Stimulated activated CD4-positive, alpha-beta T cell treated with anti-CD3 and anti-CD28 coated beads, Interleukin-12 subunit alpha, Interleukin-12 subunit beta, amount 100 ng/mL, for 48 hours (primary cell): ENCODE measurements at regions not wholly inside any gene's neighbourhood (a gene's known extent, or its start where the extent isn't known, plus 50 kb on each side); places are given as distances from the start of the nearest gene placed in this dataset.
"Not testable (repeated sequence)": the region's sequence is repeated elsewhere in the genome, so short reads cannot be mapped to it uniquely, and the experiment has no call there.

Experiments
- DNase-seq, 3 donors: peaks; one replicate each; pipeline ENCODE4 v3.0.0-alpha.2; 2020; ENCODE audit warnings: low read depth in 2 of 3, low spot score in 1 of 3

DNA sequence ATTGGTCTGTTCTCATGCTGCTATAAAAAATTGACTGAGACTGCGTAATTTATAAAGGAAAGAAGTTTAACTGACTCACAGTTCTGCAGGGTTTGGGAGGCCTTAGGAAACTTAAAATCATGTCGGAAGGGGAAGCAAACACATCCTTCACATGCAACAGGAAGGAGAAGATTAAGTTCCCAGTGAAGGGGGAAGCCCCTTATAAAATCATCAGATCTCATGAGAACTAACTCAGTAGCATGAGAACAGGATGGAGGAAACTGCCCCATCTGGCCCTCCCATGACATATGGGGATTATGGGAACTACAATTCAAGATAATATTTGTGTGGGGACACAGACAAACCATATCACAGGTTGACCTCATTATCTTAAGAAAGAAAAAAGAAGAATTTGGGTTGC is 134.5 kb downstream of the PPP1R3A start:
- DNase-seq, result no peak

DNA sequence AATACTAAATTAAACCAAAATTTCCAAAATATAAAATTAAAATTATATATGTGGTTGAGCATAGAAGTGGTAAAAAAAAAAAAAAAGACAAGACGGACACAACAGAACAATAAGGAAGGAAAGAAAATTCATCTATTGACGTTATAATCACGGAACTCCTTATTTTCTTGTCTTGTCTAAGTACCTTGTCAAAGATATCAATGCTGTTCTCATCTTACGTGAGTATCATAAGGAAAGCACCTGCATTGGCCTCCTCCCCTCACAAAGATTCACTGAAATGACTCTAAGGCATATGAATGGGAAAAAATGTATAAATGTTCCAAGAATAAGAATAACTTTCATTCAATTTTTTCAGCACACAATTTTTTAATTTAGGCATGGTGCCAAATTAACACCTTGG is 135.4 kb downstream of the PPP1R3A start:
- no peak for DNase-seq

DNA sequence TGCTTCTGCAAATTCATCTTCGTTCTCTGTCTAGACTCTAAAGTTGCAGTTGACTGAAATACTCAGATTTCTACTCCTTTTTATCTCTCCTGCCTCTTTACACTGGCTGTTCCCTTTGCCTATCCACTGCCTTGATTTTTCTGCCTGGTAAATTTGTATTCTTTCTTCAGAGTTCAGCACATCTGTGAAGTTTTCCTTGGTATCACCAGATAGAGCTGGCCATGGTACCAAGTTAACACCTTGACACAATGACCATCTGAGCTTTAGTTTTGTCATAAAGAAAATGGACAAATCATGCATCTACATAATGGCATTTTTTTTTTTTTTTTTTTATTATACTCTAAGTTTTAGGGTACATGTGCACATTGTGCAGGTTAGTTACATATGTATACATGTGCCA is 143.0 kb downstream of the PPP1R3A start:
- DNase-seq, result no peak

DNA sequence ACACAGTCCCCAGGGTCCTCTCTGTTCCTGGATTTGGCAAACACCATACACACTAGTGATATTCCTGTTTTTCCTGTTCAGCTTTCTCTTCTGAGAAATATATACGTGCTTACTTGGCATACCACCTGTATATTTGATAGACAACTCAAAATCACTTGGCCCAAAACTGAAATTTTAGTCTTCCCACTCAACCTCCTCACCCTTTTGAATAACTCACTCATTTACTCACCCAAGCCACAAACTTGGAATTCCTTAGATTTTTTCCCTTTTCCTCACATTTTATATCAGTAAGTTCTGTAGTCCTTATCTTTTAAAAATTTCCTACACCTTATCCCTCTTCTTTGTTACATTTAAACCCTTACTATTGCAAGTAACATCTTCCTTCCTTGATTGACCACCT is 143.4 kb downstream of the PPP1R3A start:
- DNase-seq, result no peak

DNA sequence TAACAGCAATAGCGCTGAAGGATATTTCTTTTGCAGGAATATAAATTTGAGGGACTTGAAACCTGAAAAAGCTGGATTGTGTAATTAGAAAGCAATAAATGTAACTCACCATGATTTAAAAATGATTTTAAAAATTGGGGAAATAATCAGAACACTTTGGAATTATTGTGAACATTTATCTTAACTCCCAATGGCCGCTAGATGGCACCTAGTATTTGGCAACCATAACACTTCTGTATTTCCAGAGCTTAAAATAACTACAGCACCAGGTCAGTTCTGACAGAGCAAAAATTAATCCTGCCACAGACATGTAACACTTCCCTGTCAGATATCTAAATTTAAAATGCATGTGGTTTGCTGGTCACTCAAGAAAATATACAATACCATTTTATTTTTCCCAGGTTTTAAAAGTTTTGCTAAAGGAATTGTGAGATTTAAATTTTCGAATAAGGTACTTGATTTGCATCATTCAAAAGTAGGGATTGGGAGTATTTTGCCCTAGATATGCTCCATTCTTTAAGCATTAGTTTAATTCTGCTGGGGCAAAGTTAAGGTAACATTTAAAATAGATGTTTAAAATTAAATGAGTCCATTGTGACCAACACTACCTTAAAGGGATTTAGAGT is 144.5 kb downstream of the PPP1R3A start:
- no peak for DNase-seq

DNA sequence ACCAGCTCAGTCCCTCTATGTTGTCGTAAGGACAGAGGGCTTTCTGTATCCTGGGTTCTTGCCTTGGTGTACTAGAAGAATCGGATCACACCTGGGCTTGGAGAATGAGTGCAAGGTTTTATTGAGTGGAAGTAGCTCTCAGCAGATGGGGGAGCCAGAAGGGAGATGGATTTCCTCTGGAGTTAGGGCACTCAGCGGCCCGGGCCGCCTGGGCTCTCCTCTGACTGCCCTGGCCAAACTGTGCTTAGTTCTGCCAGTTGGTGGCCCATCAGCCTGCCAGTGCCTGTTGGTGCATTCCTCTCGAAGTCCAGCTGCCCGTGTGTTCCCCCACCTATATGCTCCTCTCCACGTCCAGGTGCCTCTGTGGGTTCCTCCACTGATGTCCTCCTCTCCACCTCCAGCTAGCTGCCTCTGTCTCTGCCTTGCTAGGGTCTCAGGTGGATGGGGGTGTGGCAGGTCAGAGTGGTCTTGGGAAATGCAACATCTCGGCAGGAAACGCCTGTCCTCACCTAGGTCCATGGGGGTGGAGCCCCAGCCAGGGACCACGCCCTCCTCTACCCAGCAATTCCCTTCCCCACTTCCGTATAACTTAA is 148.6 kb downstream of the PPP1R3A start:
- no peak for DNase-seq

DNA sequence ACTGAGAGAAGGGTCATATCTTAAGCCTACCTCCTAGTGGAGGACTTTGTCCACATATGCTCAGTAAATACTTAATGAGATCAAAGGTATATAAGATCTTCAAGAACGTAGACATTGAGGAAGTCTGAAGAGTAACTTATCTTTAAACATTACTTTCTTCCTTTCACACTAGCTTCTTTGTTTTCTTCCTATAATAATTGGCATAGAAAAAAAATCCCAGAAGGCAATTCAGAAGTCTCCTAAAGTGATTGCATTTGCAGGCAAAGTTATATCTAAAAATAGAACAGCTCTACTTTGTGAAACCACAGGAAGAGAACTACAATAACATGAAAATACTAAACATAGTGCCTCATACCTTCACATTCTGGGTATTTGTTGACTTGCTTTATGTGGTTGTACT is 150.4 kb downstream of the PPP1R3A start:
- no peak for DNase-seq

DNA sequence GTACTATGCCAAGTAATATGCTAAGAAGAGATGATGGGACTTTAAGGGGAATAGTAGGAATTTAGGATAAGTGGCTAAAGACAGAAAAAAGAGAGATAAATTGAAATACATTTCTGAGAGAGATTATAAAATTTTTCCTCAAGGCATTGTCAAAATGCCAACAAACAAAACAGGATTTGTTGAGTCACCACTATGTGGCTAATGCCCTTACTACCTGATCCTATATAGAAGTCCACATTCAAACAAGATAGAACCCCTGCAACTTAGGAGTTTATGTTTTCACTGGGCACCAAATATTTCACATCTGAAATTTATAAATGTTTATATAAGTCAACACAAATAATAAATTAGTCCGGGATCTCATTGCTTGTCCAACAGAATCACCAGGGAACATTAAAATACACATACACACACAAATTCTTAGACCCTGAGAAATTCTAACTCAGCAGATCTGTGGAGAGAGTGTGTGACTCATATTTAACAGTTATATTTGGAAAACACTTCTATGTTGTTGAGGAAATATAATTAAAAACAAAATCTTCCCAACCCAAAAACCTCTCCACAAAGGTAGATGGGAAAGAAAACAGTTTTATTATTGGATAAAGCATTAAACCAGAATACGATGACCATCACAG is 154.3 kb downstream of the PPP1R3A start:
- DNase-seq, result no peak

DNA sequence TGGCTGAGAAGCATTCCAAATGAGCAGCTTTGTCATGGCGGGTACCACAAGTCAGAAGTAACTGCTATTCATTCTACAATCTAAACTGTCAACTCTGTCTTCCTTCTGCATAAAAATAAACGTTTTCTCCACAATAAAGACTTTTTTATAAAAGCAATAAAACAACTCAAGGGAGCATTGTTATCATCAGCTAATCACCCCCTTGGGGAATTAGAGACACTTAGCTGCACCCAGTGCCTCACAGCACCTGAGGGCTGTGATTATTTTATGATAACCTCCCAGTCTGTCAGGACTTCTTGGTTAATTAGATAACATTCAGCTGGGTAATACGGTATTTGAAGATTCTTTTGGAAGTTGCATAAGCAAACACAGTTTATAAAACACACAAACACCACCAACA is 155.6 kb downstream of the PPP1R3A start:
- no peak for DNase-seq

DNA sequence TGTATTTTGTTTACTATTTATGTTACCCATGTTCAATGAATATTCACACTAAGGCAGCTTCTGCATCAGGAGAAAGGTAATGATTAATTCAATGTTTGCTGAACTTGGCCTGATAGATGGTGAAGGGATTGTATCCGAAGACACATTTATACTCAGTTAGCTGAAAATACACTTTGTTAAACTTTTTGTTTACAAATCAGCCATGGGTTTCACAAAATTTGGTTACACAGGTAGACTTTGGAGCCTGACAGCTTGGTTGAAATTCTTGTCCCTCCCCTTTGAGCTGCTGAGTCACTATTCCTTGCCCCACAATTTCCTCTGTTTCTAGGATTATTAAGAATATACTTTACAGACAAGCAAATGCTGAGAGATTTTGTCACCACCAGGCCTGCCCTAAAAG is 162.6 kb downstream of the PPP1R3A start:
- DNase-seq, result no peak

DNA sequence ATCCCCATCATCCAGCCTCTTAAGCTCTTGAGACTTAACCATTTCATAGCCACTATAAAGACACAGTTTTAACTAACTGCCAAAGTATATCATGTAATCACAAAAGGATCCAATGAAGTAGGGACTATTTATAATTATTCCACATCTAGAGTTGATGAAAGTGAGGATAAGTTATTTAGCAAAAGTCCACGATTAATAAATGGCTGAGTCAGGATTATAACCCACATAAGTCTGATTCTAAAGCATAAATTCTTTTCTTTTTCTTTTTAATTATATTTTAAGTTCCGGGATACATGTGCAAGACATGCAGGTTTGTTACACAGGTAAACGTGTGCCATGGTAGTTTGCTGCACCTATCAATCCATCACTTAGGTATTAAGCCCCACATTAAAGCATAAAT is 166.1 kb downstream of the PPP1R3A start:
- DNase-seq, result no peak

DNA sequence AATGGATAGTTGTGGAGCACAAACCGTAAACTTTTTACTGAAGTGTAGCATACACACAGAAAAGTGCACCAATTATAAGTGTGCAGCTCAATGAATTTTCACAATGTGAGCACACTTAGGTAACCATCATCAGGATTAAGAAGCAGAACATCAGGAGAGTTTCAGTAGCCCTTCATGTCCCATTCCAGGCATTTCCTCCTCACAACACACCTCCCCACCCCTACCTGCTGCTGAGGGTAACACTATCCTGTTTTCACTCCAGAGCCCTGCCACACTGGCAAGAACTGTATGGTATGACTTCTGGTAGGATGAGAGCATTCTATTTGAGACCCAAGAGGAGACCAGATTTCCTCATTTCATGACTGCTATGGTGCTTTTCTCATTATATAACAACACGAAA is 166.5 kb downstream of the PPP1R3A start:
- DNase-seq, result no peak

DNA sequence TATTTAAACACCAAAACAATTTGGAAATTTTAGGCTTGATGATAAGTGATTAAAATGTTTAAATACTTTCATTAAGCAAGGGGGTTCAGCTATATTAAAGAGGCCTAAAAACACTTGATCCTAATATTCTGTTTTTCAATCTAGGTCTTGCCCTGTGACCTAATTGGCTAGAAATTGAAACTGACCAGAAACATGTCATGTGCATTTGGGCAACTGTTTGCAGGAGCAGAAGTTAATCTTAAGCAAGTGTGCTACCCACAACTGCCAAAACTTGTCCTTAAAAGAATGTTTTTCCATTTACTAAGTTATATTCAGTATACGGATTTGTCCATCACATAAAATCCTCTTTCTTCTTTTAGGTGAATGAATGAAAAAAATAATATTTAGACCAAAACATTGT is 167.3 kb downstream of the PPP1R3A start:
- no peak for DNase-seq

DNA sequence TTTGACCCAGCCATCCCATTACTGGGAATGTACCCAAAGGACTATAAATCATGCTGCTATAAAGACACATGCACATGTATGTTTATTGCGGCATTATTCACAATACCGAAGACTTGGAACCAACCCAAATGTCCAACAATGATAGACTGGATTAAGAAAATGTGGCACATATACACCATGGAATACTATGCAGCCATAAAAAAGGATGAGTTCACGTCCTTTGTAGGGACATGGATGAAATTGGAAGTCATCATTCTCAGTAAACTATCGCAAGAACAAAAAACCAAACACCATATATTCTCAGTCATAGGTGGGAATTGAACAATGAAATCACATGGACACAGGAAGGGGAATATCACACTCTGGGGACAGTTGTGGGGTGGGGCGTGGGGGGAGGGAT is 170.4 kb downstream of the PPP1R3A start:
- not testable (repeated sequence) for DNase-seq

DNA sequence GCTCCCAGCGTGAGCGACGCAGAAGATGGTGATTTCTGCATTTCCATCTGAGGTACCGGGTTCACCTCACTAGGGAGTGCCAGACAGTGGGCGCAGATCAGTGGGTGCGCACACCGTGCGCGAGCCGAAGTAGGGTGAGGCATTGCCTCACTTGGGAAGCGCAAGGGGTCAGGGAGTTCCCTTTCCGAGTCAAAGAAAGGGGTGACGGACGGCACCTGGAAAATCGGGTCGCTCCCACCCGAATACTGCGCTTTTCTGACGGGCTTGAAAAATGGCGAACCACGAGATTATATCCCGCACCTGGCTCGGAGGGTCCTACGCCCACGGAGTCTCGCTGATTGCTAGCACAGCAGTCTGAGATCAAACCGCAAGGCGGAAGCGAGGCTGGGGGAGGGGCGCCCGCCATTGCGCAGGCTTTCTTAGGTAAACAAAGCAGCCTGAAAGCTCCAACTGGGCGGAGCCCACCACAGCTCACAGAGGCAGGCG is 175.8 kb downstream of the PPP1R3A start:
- DNase-seq, result not testable (repeated sequence)

DNA sequence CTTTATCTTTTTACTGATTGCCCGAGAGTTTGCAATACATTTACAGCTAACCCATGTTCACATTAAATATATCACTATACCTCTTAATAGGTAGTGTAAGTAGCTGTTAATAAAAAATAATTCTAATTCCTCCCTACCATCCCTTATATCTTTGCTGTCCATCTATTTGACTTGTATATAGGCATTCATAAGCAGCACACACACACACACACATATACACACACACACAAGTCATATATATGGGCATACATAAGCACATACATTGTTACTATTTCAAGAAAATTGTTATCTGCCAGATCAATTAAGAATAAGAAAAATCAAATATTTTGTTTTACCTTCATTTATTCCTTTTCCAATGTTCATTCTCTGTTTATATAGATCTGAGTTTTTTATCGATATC is 176.4 kb downstream of the PPP1R3A start:
- DNase-seq, result no peak

DNA sequence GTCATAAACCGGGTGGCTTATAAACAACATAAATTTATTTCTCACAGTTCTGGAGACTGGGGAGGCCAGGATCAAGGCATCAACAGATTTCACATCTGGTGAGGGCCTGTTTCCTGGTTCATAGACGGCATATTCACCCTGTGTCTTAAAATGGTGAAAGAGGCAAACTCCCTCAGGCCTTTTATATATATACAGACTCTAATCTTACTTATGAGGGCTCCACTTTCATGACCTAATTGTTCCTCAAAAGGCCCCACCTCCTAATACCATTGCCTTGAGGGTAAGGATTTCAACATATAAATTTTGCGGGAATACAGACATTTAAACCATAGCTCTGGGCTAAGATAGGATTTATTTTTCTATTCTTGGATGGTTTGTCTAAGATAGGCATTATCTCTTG is 187.2 kb downstream of the PPP1R3A start:
- no peak for DNase-seq

DNA sequence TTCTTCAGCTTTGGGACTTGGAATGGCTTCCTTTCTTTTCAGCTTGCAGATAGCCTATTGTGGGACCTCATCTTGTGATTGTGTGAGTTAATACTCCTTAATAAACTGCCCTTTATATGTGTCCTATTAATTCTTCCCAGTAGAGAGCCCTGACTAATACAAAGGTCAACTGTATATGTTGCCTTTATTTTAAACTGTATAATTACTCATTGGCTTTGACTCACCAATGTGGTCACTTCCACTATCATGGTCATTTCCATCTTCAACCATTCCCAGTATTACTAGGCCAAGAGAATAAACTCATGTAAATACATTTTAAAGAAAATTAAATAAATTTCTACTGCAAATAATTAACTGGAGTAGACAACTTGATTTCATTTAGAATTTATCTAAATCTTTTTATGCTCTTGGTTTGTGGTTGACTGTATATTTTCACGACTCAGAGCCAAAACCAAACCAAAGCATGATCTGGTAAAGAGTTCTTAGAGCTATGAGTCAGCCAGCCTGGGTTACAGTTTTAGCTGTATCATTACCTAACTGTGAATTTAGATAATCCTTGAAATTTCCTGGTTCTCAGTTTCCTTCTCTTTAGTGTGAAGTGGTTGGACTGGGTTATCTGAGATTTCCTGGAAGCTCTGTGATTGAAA is 188.4 kb downstream of the PPP1R3A start:
- DNase-seq, result no peak

DNA sequence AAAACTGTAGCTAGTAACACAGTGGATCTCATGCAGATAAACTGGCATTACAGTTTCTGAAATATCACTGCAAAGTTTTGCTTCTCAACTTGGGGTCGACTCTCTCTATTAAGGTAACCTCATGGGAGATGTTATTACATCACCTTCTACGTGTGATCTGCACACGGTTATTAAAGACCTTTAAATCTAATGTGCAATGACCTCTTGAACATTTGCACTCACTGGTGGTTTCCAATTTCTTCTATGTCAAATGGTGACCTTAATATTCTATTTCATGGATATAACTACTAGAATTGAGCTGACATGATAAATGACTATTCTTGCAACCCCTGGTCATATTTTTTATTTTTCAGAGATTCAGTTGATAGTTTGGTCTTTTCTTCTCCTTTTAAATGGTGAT is 191.3 kb downstream of the PPP1R3A start:
- DNase-seq, result no peak

DNA sequence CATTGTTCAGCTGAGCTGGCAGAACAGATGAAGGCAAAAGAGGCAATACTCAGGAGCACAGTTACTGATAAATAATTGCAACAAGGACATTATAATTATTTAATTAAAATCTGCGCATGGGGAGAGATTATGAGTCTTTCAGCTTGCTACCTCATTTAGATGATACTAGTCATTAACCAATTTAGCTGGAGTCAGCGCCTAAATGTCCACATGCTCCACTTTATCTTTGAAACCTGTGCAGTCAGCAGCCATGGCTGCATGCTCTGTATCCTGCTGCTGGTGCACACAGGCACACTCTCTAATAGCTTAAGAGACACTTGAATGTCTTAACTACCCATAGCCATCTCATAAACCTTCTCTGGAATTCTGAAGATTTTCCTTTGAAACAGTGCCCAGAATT is 196.8 kb downstream of the PPP1R3A start:
- no peak for DNase-seq

DNA sequence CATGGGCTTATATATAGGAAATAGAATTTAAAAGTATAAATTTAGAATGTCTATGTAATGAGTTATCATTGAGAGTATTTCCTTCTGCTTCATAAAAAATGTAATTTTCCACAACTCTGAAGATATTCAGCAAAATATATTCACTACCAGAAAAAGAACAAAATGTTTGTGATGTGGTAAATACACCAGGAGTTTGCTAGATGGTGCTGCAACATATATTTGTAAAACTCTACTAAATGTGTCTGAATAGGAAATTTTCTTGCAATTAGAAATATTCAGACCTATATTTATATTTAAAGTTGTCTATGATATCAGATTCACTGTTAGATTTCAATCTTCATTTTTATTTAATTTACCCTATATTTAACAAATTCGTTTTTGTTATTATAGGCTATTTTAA is 201.1 kb downstream of the PPP1R3A start:
- no peak for DNase-seq
